Astrocyte (in vitro differentiated cells and primary cell): ENCODE measurements at regions not wholly inside any gene's neighbourhood (a gene's known extent, or its start where the extent isn't known, plus 50 kb on each side); places are given as distances from the start of the nearest gene placed in this dataset.

ENCODE experiments used
- DNase-seq: peaks from one replicate; pipeline ENCODE4 v3.0.0-alpha.2; 2010; ENCODE audit warnings: low read depth
- FAIRE-seq: peaks from 2 replicates; lab custom pipeline; 2011; peaks lifted over from hg19 to GRCh38; lab: Jason Lieb, UNC
- H2AFZ ChIP-seq: 2 replicates; pipeline ENCODE4 v1.6.0; 2012; ENCODE audit warnings: low read depth, low read length, inconsistent platforms
- H3K27ac ChIP-seq: 2 replicates; pipeline ENCODE4 v1.5.1; 2011; ENCODE audit warnings: low read depth, low read length, inconsistent platforms
- H3K27me3 ChIP-seq: 2 replicates; pipeline ENCODE4 v1.6.0; 2011; ENCODE audit warnings: low read length, inconsistent platforms; ENCODE audit not compliant: insufficient read depth
- H3K36me3 ChIP-seq: 2 replicates; pipeline ENCODE4 v1.5.1; 2011; ENCODE audit warnings: low read length, inconsistent platforms; ENCODE audit not compliant: insufficient read depth
- H3K4me1 ChIP-seq: 2 replicates; pipeline ENCODE4 v1.5.1; 2011; ENCODE audit warnings: low read length, inconsistent platforms; ENCODE audit not compliant: insufficient read depth
- H3K4me2 ChIP-seq: 2 replicates; pipeline ENCODE4 v1.6.0; 2012; ENCODE audit warnings: low read length, inconsistent platforms
- H3K4me3 ChIP-seq: 2 replicates; pipeline ENCODE4 v1.5.1; 2011; ENCODE audit warnings: low read depth, mild to moderate bottlenecking, low read length, inconsistent platforms; ENCODE audit not compliant: insufficient read depth
- H3K79me2 ChIP-seq: 2 replicates; pipeline ENCODE4 v1.6.0; 2012; ENCODE audit warnings: mild to moderate bottlenecking, low read length, inconsistent platforms; ENCODE audit not compliant: insufficient read depth
- H3K9ac ChIP-seq: 2 replicates; pipeline ENCODE4 v1.6.0; 2012; ENCODE audit warnings: mild to moderate bottlenecking, low read length, inconsistent platforms
- H3K9me3 ChIP-seq: 2 replicates; pipeline ENCODE4 v1.5.1; 2012; ENCODE audit warnings: low read depth, mild to moderate bottlenecking, low read length, inconsistent platforms; ENCODE audit not compliant: insufficient read depth
- H4K20me1 ChIP-seq: 2 replicates; pipeline ENCODE4 v1.6.0; 2012; ENCODE audit warnings: low read length, inconsistent platforms; ENCODE audit not compliant: insufficient read depth
- H3K27ac Mint-ChIP-seq: one replicate; pipeline ENCODE4 v1.8.0; 2021; ENCODE audit warnings: mild to moderate bottlenecking, mixed read lengths; ENCODE audit not compliant: unreplicated experiment
- H3K27me3 Mint-ChIP-seq: one replicate; pipeline ENCODE4 v1.8.0; 2021; ENCODE audit warnings: low read depth, mixed read lengths; ENCODE audit not compliant: unreplicated experiment
- H3K36me3 Mint-ChIP-seq: one replicate; pipeline ENCODE4 v1.8.0; 2021; ENCODE audit warnings: low read depth, mixed read lengths; ENCODE audit not compliant: unreplicated experiment
- H3K4me1 Mint-ChIP-seq: one replicate; pipeline ENCODE4 v1.8.0; 2021; ENCODE audit warnings: low read depth, mixed read lengths; ENCODE audit not compliant: unreplicated experiment
- H3K4me3 Mint-ChIP-seq: one replicate; pipeline ENCODE4 v1.8.0; 2021; ENCODE audit warnings: mild to moderate bottlenecking, moderate library complexity, mixed read lengths; ENCODE audit not compliant: unreplicated experiment
- H3K9me3 Mint-ChIP-seq: one replicate; pipeline ENCODE4 v1.8.0; 2021; ENCODE audit warnings: mild to moderate bottlenecking, mixed read lengths; ENCODE audit not compliant: unreplicated experiment
- EZH2 ChIP-seq: IDR thresholded peaks from 2 replicates; pipeline ENCODE4 v1.6.1; 2012; ENCODE audit warnings: mild to moderate bottlenecking, low read length, inconsistent platforms; ENCODE audit not compliant: insufficient read depth
- TF ChIP-seq, protein P1 (sequence below): IDR thresholded peaks from 2 replicates; pipeline ENCODE4 v1.5.1; 2011; ENCODE audit warnings: low read depth, mild to moderate bottlenecking, inconsistent platforms, low read length, moderate library complexity; ENCODE audit not compliant: insufficient read depth

DNA sequence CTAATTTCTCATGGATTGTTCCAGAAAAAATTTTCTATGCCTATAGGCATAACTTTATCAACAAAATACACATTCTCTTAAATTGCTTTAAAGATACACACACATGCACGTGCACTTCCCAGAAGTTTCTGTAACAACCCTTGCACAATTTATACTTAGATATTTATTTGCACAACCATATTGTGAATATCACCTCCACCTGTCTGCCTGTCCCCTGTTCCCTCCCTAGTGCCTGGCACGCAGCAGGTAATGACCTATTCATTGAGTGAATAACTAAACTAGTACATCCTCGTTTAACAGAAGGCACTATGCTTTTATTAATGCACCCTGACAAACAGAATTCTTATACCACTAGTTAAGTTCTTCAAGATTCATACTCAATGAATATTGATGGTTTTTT is 198.9 kb downstream of the BCAS1 start:
- Histone ChIP-seq H3K9ac (peak overlapping the region; percentile 66), H3K36me3 (no peaks in the 10 kb centered on the region), H3K27me3 (no peaks in the 10 kb centered on the region), H3K4me1 (peaks cover 28% of the 10 kb centered on the region), H2AFZ (peak overlapping the region; percentile 77), H3K9me3 (no peaks in the 10 kb centered on the region), H4K20me1 (no peaks in the 10 kb centered on the region), H3K79me2 (no peaks in the 10 kb centered on the region), H3K27ac (peak overlapping the region; percentile 67), H3K4me2 (no peak overlapping the region), H3K4me3 (no peak overlapping the region)
- no peak for TF ChIP-seq EZH2
- TF ChIP-seq, protein P1, sequence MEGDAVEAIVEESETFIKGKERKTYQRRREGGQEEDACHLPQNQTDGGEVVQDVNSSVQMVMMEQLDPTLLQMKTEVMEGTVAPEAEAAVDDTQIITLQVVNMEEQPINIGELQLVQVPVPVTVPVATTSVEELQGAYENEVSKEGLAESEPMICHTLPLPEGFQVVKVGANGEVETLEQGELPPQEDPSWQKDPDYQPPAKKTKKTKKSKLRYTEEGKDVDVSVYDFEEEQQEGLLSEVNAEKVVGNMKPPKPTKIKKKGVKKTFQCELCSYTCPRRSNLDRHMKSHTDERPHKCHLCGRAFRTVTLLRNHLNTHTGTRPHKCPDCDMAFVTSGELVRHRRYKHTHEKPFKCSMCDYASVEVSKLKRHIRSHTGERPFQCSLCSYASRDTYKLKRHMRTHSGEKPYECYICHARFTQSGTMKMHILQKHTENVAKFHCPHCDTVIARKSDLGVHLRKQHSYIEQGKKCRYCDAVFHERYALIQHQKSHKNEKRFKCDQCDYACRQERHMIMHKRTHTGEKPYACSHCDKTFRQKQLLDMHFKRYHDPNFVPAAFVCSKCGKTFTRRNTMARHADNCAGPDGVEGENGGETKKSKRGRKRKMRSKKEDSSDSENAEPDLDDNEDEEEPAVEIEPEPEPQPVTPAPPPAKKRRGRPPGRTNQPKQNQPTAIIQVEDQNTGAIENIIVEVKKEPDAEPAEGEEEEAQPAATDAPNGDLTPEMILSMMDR = no peak
- H3K4me1 Mint-ChIP-seq = peaks cover 26% of the 10 kb centered on the region
- H3K9me3 Mint-ChIP-seq = no peaks in the 10 kb centered on the region
- DNase-seq (no peak), FAIRE-seq (no peak)
- peaks cover under 1% of the 10 kb centered on the region for H3K27me3 Mint-ChIP-seq
- no peaks in the 10 kb centered on the region for H3K36me3 Mint-ChIP-seq
- no peak overlapping the region for H3K4me3 Mint-ChIP-seq
- peak overlapping the region; percentile 94 for H3K27ac Mint-ChIP-seq

DNA sequence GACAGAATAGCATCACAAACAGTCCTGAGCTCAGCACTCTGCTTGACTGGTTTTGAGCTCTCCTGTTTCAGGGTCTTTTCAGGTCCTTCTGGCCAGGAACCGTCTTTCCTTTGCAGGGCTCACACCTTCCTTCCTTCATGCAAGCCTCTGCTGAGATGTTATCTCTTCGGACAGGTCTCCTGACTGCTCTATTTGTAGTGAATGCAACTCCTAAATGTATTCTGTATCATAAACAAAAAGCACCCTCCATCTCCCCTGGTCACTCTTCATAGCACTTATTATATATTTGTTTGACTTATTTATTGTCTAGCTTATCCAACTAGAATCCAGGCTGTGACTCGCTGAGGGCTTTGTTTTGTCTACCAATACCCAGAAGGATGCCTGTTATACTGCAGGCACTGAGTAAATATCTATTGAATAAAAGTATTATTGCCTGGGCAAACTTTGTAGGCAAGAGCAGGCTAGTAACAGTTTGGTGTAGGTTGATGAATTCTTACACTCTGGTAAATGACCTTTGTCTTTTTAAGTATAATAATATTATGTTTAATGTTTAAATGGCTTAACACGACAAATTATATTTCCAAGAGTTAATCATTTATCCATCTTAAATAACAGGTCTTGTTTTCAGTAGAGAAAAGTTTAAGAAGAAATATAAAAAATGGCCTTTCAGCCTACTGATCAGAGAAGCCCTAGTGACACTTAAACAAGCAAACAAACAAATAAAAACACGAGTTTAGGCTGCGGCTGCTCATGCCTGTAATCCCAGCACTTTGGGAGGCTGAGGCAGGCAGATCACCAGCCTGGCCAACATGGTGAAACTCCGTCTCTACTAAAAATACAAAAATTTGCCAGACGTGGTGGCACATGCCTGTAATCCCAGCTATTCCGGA is 199.7 kb downstream of the BCAS1 start:
- DNase-seq = no peak
- no peak overlapping the region for H3K27ac ChIP-seq
- H3K4me1 ChIP-seq = peaks cover 36% of the 10 kb centered on the region
- no peak overlapping the region for H3K9ac ChIP-seq
- H3K9me3 ChIP-seq = no peaks in the 10 kb centered on the region
- H3K4me2 ChIP-seq = no peak overlapping the region
- peak overlapping the region; percentile 78 for H3K27ac Mint-ChIP-seq
- no peaks in the 10 kb centered on the region for H3K79me2 ChIP-seq
- no peak overlapping the region for H3K4me3 Mint-ChIP-seq
- TF ChIP-seq EZH2 = no peak
- TF ChIP-seq, protein P1 = no peak
- no peaks in the 10 kb centered on the region for H3K27me3 Mint-ChIP-seq
- peak overlapping the region; percentile 1 for H2AFZ ChIP-seq
- H4K20me1 ChIP-seq = no peaks in the 10 kb centered on the region
- no peaks in the 10 kb centered on the region for H3K36me3 Mint-ChIP-seq
- no peaks in the 10 kb centered on the region for H3K27me3 ChIP-seq
- H3K4me1 Mint-ChIP-seq = peaks cover 33% of the 10 kb centered on the region
- no peak overlapping the region for H3K4me3 ChIP-seq
- H3K36me3 ChIP-seq = no peaks in the 10 kb centered on the region
- FAIRE-seq = no peak
- H3K9me3 Mint-ChIP-seq = no peaks in the 10 kb centered on the region
